ENCODE measurements at regions not wholly inside any gene's neighbourhood (a gene's known extent, or its start where the extent isn't known, plus 50 kb on each side); places are given as distances from the start of the nearest gene placed in this dataset.

GRCh38 chr5:90117005-90117404 is 292.6 kb downstream of the CETN3 start:
- TF ChIP-seq CTCF (IDR thresholded peaks at IDR 0.05; ENCODE audit: low read depth, low read length), result no peak
- H3K4me3 ChIP-seq (ENCODE audit: low read depth, low read length), result no peak overlapping the region

GRCh38 chr5:90113108-90113507 is 296.4 kb downstream of the CETN3 start:
- no peak for TF ChIP-seq CTCF (IDR thresholded peaks at IDR 0.05; ENCODE audit: low read depth, low read length)
- no peak overlapping the region for H3K4me3 ChIP-seq (ENCODE audit: low read depth, low read length)

GRCh38 chr5:90112033-90112692 is 297.4 kb downstream of the CETN3 start:
- no peak overlapping the region for H3K4me3 ChIP-seq (ENCODE audit: low read depth, low read length)
- no peak for TF ChIP-seq CTCF (IDR thresholded peaks at IDR 0.05; ENCODE audit: low read depth, low read length)

GRCh38 chr5:90111364-90112032 is 298.1 kb downstream of the CETN3 start:
- H3K4me3 ChIP-seq (ENCODE audit: low read depth, low read length), result no peak overlapping the region
- no peak for TF ChIP-seq CTCF (IDR thresholded peaks at IDR 0.05; ENCODE audit: low read depth, low read length)

GRCh38 chr5:90109285-90109684 is 300.3 kb downstream of the CETN3 start:
- no peak for TF ChIP-seq CTCF (IDR thresholded peaks at IDR 0.05; ENCODE audit: low read depth, low read length)
- no peak overlapping the region for H3K4me3 ChIP-seq (ENCODE audit: low read depth, low read length)

- TF ChIP-seq CTCF (IDR thresholded peaks at IDR 0.05; ENCODE audit: low read depth, low read length), result no peak
- H3K4me3 ChIP-seq (ENCODE audit: low read depth, low read length), result no peak overlapping the region
Observed at GRCh38 chr5:90099099-90099498, 310.5 kb downstream of the CETN3 start.

- H3K4me3 ChIP-seq (ENCODE audit: low read depth, low read length), result no peak overlapping the region
- TF ChIP-seq CTCF (IDR thresholded peaks at IDR 0.05; ENCODE audit: low read depth, low read length), result no peak
Observed at GRCh38 chr5:90097082-90097477, 312.5 kb downstream of the CETN3 start.

All from WI38 (cell line).